ENCODE measurements at regions not wholly inside any gene's neighbourhood (a gene's known extent, or its start where the extent isn't known, plus 50 kb on each side); places are given as distances from the start of the nearest gene placed in this dataset.
"Not testable (repeated sequence)": the region's sequence is repeated elsewhere in the genome, so short reads cannot be mapped to it uniquely, and the experiment has no call there.

GRCh38 chr18:28740575-28740974 is 563.6 kb upstream of the CDH2 start:
- ATAC-seq: no peak
- Mint-ChIP-seq H3K4me3 (no peak overlapping the region), H3K27me3 (no peaks in the 10 kb centered on the region), H3K9me3 (peaks cover 11% of the 10 kb centered on the region), H3K4me1 (no peaks in the 10 kb centered on the region), H3K36me3 (ENCODE audit: low read depth) (no peaks in the 10 kb centered on the region), H3K27ac (no peak overlapping the region)
- no peak for DNase-seq

DNA sequence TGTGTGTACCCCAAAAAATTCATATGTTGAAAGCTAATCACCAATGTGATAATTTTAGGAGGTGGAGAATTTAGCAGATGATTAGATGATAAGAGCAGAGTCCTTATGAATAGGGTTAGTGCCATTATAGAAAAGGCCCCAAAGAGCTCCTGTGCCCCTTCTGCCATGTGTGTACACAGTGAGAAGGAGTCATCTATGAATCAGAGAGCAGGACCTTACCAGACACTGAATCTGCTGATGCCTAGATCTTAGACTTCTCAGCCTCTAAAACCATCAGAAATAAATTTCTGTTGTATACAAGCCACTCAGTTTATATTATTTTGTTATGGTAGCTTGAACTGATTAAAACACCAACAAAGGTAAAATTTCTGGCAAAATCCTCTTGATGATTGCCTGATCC is 560.0 kb upstream of the CDH2 start:
- Mint-ChIP-seq H3K9me3 (peaks cover 21% of the 10 kb centered on the region), H3K36me3 (ENCODE audit: low read depth) (no peaks in the 10 kb centered on the region), H3K4me1 (no peaks in the 10 kb centered on the region), H3K4me3 (no peak overlapping the region), H3K27ac (no peak overlapping the region), H3K27me3 (no peaks in the 10 kb centered on the region)
- ATAC-seq (no peak), DNase-seq (no peak)

GRCh38 chr18:28736223-28736622 is 559.3 kb upstream of the CDH2 start:
- Mint-ChIP-seq H3K4me1 (no peaks in the 10 kb centered on the region), H3K27me3 (no peaks in the 10 kb centered on the region), H3K36me3 (ENCODE audit: low read depth) (no peaks in the 10 kb centered on the region), H3K27ac (no peak overlapping the region), H3K9me3 (peaks cover 21% of the 10 kb centered on the region), H3K4me3 (no peak overlapping the region)
- DNase-seq: no peak
- ATAC-seq: no peak

- Mint-ChIP-seq H3K27me3 (no peaks in the 10 kb centered on the region), H3K27ac (no peak overlapping the region), H3K4me1 (no peaks in the 10 kb centered on the region), H3K4me3 (no peak overlapping the region), H3K9me3 (peaks cover 16% of the 10 kb centered on the region), H3K36me3 (ENCODE audit: low read depth) (no peaks in the 10 kb centered on the region)
- ATAC-seq (no peak), DNase-seq (no peak)
These were observed 558.8 kb upstream of the CDH2 start for GRCh38 chr18:28735731-28736130.

DNA sequence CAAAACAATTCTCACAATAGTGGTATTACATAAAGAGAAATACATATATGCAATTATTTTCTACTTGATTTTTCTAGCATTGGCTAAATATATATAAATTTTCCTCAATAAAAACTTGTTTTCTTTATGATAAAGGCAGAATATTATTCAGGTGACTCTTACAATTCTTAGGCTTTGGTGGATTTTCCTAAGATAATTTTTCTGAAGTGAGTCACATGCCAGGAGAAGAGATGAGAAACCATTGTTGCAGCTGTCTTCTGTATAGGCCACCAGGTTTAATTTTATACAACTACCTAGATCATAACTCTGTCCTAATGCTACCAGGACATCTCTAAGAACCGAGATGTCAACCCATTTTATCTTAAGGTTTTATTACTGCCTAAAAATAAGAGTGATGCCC is 552.4 kb upstream of the CDH2 start:
- H3K36me3 Mint-ChIP-seq (ENCODE audit: low read depth): no peaks in the 10 kb centered on the region
- peaks cover 8% of the 10 kb centered on the region for H3K9me3 Mint-ChIP-seq
- H3K4me1 Mint-ChIP-seq: no peaks in the 10 kb centered on the region
- no peak for DNase-seq
- no peak overlapping the region for H3K4me3 Mint-ChIP-seq
- no peak overlapping the region for H3K27ac Mint-ChIP-seq
- no peaks in the 10 kb centered on the region for H3K27me3 Mint-ChIP-seq
- ATAC-seq: no peak

DNA sequence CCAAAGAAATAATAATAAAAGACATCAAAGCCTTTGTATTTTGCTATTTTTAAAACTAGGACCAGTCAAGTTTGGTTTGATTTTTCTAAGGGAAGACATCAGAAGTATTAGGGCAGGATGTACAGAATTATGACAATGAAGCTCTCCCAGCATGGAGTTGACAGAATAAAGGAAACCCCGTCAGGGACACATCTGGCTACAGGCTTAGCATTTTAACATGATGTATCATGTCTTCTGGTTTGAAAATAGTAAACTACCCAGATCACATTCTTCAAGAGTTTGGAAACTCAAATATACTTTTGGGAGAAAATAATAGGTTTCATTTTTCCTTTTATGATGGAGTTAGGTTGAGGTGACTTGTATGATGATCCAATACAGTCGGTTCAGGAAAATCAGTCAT is 552.0 kb upstream of the CDH2 start:
- Mint-ChIP-seq H3K4me1 (no peaks in the 10 kb centered on the region), H3K4me3 (no peak overlapping the region), H3K27me3 (no peaks in the 10 kb centered on the region), H3K9me3 (peaks cover 8% of the 10 kb centered on the region), H3K36me3 (ENCODE audit: low read depth) (no peaks in the 10 kb centered on the region), H3K27ac (no peak overlapping the region)
- ATAC-seq: no peak
- DNase-seq: no peak

DNA sequence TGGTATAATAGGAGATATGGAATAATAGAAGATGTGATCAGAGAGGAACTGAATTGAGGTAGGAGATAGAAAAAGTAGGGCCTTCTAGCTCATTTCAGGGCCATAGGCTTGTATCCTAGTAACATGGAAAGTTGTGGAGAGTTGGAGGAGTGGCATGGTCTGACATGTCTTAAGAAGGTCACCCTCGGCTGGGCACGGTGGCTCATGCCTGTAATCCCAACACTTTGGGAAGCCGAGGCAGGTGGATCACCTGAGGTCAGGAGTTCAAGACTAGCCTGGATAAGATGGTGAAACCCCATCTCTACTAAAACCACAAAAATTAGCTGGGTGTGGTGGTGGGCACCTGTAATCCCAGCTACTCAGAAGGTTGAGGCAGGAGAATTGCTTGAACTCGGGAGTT is 550.3 kb upstream of the CDH2 start:
- H3K4me1 Mint-ChIP-seq; H3K4me3 Mint-ChIP-seq; ATAC-seq; H3K27me3 Mint-ChIP-seq; H3K36me3 Mint-ChIP-seq (ENCODE audit: low read depth); H3K27ac Mint-ChIP-seq; DNase-seq; H3K9me3 Mint-ChIP-seq: not testable (repeated sequence)

- Mint-ChIP-seq H3K27ac (no peak overlapping the region), H3K4me1 (no peaks in the 10 kb centered on the region)
These were observed 548.9 kb upstream of the CDH2 start for GRCh38 chr18:28725876-28726275.

DNA sequence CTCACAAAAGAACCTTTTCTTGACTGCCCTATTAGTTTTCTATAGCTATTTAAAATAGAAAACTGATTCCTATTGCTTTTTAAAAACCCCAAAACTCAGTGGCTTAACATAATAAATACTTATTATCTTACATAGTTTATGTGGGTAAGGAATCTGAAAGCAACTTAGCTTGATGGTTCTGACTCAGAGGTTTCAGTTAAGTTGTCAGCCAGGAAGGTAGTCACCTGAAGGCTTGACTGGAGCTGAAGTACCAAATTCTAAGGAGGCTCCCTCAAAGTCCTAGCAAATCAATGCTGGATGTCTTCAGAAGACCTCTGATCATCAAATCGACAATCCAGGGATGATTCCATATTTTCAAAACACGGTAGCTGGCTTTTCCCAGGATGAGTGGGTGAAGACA is 546.6 kb upstream of the CDH2 start:
- Mint-ChIP-seq H3K27me3 (no peaks in the 10 kb centered on the region), H3K9me3 (peaks cover 5% of the 10 kb centered on the region), H3K27ac (no peak overlapping the region), H3K36me3 (ENCODE audit: low read depth) (no peaks in the 10 kb centered on the region), H3K4me3 (no peak overlapping the region), H3K4me1 (no peaks in the 10 kb centered on the region)
- no peak for DNase-seq
- no peak for ATAC-seq

More at GRCh38 chr18:28725876-28726275, 548.9 kb upstream of the CDH2 start:
- Mint-ChIP-seq H3K4me3 (no peak overlapping the region), H3K27me3 (no peaks in the 10 kb centered on the region), H3K36me3 (ENCODE audit: low read depth) (no peaks in the 10 kb centered on the region), H3K9me3 (peaks cover 5% of the 10 kb centered on the region)
- no peak for DNase-seq
- ATAC-seq: no peak

- DNase-seq: no peak
- H3K36me3 Mint-ChIP-seq (ENCODE audit: low read depth): no peaks in the 10 kb centered on the region
- H3K27me3 Mint-ChIP-seq: no peaks in the 10 kb centered on the region
- no peak overlapping the region for H3K27ac Mint-ChIP-seq
- no peaks in the 10 kb centered on the region for H3K4me1 Mint-ChIP-seq
- ATAC-seq: no peak
- H3K9me3 Mint-ChIP-seq: peaks cover 20% of the 10 kb centered on the region
- H3K4me3 Mint-ChIP-seq: no peak overlapping the region
These were observed 541.8 kb upstream of the CDH2 start for GRCh38 chr18:28718696-28719095.

GRCh38 chr18:28716338-28716737 is 539.4 kb upstream of the CDH2 start:
- ATAC-seq (no peak), DNase-seq (no peak)
- Mint-ChIP-seq H3K4me3 (no peak overlapping the region), H3K36me3 (ENCODE audit: low read depth) (no peaks in the 10 kb centered on the region), H3K27ac (no peak overlapping the region), H3K27me3 (no peaks in the 10 kb centered on the region), H3K9me3 (peaks cover 19% of the 10 kb centered on the region), H3K4me1 (no peaks in the 10 kb centered on the region)

GRCh38 chr18:28715206-28715605 is 538.3 kb upstream of the CDH2 start:
- Mint-ChIP-seq H3K36me3 (ENCODE audit: low read depth) (no peaks in the 10 kb centered on the region), H3K4me1 (no peaks in the 10 kb centered on the region), H3K27ac (no peak overlapping the region), H3K27me3 (no peaks in the 10 kb centered on the region), H3K4me3 (no peak overlapping the region), H3K9me3 (peaks cover 22% of the 10 kb centered on the region)
- DNase-seq (no peak), ATAC-seq (no peak)

DNA sequence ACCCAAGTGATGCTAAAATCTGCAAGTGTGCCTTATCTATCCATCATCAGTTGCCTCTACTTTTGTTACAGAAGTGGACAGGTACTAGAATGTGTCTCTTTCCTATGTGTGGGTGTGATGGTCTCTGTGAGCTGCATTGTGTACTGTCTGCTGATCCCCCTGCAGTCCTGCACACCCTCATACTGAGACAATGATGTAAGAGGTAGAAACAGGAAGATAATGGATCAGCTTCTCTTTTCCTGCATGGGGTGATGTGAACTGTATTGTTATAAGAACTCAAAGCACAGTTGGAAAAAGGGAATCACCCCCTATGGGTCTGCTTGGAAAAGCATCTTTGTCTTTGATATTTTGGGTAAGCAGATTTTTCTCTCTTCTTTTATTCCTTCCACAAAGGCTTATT is 537.6 kb upstream of the CDH2 start:
- H3K4me3 Mint-ChIP-seq: no peak overlapping the region
- no peaks in the 10 kb centered on the region for H3K36me3 Mint-ChIP-seq (ENCODE audit: low read depth)
- H3K4me1 Mint-ChIP-seq: no peaks in the 10 kb centered on the region
- no peaks in the 10 kb centered on the region for H3K27me3 Mint-ChIP-seq
- peaks cover 22% of the 10 kb centered on the region for H3K9me3 Mint-ChIP-seq
- H3K27ac Mint-ChIP-seq: no peak overlapping the region
- no peak for ATAC-seq
- no peak for DNase-seq

DNA sequence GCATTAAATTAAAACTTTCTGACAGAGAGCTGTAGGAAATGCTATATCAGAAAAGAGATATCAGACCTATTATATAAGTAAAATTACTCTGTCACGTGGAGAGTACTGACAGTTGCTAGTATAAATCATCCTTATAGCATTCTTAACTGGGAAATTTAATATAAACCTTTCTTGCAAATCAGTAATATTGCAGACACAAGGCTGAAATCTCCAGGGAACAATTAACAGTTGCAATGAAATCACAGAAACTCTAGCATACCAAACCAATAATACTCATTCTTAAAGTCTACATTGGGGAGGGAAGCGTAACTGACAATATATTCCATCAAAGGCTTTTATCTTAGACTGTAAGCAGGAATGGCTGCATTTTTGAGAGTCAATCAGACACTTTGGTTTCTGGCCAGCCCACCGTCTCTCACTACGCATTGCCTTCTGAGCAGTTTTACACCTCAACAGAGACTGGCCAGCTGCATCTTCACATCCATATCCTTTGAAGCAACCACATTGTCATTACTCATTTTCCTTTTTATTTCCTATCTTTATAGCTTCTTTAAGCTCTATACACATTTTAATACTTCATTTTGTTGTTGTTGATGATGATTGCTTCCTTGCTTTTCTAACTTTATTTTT is 536.0 kb upstream of the CDH2 start:
- H3K4me3 Mint-ChIP-seq: no peak overlapping the region
- no peaks in the 10 kb centered on the region for H3K4me1 Mint-ChIP-seq
- H3K27ac Mint-ChIP-seq: no peak overlapping the region
- no peaks in the 10 kb centered on the region for H3K36me3 Mint-ChIP-seq (ENCODE audit: low read depth)
- no peaks in the 10 kb centered on the region for H3K27me3 Mint-ChIP-seq
- DNase-seq (no peak), ATAC-seq (no peak)
- peaks cover 22% of the 10 kb centered on the region for H3K9me3 Mint-ChIP-seq

DNA sequence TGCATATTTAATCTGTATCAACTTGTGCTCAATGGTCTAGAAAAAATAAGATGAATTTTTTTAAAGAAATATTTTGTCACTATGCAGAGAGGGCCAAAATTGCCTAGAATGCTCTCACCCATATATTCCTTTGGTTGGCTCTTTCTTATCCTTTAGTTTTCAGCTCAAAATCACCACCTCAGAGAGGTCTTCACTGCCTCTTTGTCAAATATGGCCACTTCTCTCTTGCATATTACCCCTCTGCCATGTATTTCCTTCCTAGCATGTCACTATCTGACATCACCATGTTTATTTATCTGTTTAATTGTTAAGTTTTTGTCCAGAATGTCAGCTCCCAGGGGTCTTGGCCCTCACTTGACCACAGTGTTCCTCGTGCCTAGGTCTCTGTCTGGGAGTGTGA is 535.2 kb upstream of the CDH2 start:
- Mint-ChIP-seq H3K27me3 (no peaks in the 10 kb centered on the region), H3K36me3 (ENCODE audit: low read depth) (no peaks in the 10 kb centered on the region), H3K27ac (no peak overlapping the region), H3K4me3 (no peak overlapping the region), H3K4me1 (no peaks in the 10 kb centered on the region), H3K9me3 (peaks cover 14% of the 10 kb centered on the region)
- DNase-seq (no peak), ATAC-seq (no peak)

DNA sequence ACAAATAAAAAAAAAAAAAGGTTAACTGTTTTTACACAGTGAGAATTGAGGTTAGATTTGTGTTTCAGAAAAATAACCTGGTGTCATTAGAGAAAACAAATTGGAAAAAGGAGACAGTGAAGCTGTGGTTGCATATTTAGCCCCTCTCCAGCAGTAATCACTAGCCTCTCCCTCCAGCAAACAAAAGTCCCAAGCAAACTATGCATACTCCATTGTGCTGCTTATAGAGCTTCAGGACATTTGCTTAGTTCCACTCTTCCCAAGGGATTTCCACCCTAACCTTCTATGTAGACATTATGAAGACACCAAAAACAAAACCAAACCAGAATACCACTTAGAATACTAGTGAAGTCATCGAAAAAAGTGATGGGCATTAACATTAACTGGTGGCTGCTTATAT is 534.2 kb upstream of the CDH2 start:
- peaks cover 12% of the 10 kb centered on the region for H3K9me3 Mint-ChIP-seq
- H3K27me3 Mint-ChIP-seq: no peaks in the 10 kb centered on the region
- H3K4me1 Mint-ChIP-seq: no peaks in the 10 kb centered on the region
- no peak overlapping the region for H3K27ac Mint-ChIP-seq
- DNase-seq (no peak), ATAC-seq (no peak)
- no peak overlapping the region for H3K4me3 Mint-ChIP-seq
- H3K36me3 Mint-ChIP-seq (ENCODE audit: low read depth): no peaks in the 10 kb centered on the region
